ENCODE measurements at regions not wholly inside any gene's neighbourhood (a gene's known extent, or its start where the extent isn't known, plus 50 kb on each side); places are given as distances from the start of the nearest gene placed in this dataset.
"Not testable (repeated sequence)": the region's sequence is repeated elsewhere in the genome, so short reads cannot be mapped to it uniquely, and the experiment has no call there.

- no peak for DNase-seq
- no peak overlapping the region for H3K27ac Mint-ChIP-seq
- ATAC-seq (replicated peaks) = no peak
- H3K4me1 Mint-ChIP-seq (ENCODE audit: low read depth in 2 of 2) = no peaks in the 10 kb centered on the region
- H3K27me3 Mint-ChIP-seq = no peaks in the 10 kb centered on the region
- peaks cover 12 to 17% of the 10 kb centered on the region in 2 donors for H3K9me3 Mint-ChIP-seq
- H3K36me3 Mint-ChIP-seq (ENCODE audit: insufficient read depth) = no peaks in the 10 kb centered on the region
- H3K4me3 Mint-ChIP-seq = no peak overlapping the region
Measured at GRCh38 chr7:79531116-79531515, 77.6 kb upstream of the MAGI2 start.

GRCh38 chr7:79529881-79530235, 76.4 kb upstream of the MAGI2 start:
- Mint-ChIP-seq H3K4me1 (ENCODE audit: low read depth in 2 of 2) (no peaks in the 10 kb centered on the region), H3K36me3 (ENCODE audit: insufficient read depth) (no peaks in the 10 kb centered on the region), H3K27me3 (no peaks in the 10 kb centered on the region), H3K9me3 (peaks cover 12 to 17% of the 10 kb centered on the region in 2 donors), H3K4me3 (no peak overlapping the region), H3K27ac (no peak overlapping the region)
- ATAC-seq (replicated peaks) (no peak), DNase-seq (no peak)

GRCh38 chr7:79529214-79529880, 75.9 kb upstream of the MAGI2 start:
- no peak for DNase-seq
- ATAC-seq (replicated peaks) = no peak
- no peaks in the 10 kb centered on the region for H3K4me1 Mint-ChIP-seq (ENCODE audit: low read depth in 2 of 2)

GRCh38 chr7:79528421-79528820, 75.0 kb upstream of the MAGI2 start:
- H3K27ac Mint-ChIP-seq = no peak overlapping the region
- H3K9me3 Mint-ChIP-seq = peaks cover 12 to 17% of the 10 kb centered on the region in 2 donors
- H3K4me1 Mint-ChIP-seq (ENCODE audit: low read depth in 2 of 2) = no peaks in the 10 kb centered on the region
- no peaks in the 10 kb centered on the region for H3K36me3 Mint-ChIP-seq (ENCODE audit: insufficient read depth)
- no peaks in the 10 kb centered on the region for H3K27me3 Mint-ChIP-seq
- ATAC-seq (replicated peaks) (no peak), DNase-seq (no peak)
- no peak overlapping the region for H3K4me3 Mint-ChIP-seq

More at GRCh38 chr7:79529214-79529880, 75.9 kb upstream of the MAGI2 start:
- no peak overlapping the region for H3K27ac Mint-ChIP-seq
- no peaks in the 10 kb centered on the region for H3K36me3 Mint-ChIP-seq (ENCODE audit: insufficient read depth)
- H3K4me3 Mint-ChIP-seq = no peak overlapping the region
- peaks cover 11 to 17% of the 10 kb centered on the region in 2 donors for H3K9me3 Mint-ChIP-seq
- no peaks in the 10 kb centered on the region for H3K27me3 Mint-ChIP-seq

DNA sequence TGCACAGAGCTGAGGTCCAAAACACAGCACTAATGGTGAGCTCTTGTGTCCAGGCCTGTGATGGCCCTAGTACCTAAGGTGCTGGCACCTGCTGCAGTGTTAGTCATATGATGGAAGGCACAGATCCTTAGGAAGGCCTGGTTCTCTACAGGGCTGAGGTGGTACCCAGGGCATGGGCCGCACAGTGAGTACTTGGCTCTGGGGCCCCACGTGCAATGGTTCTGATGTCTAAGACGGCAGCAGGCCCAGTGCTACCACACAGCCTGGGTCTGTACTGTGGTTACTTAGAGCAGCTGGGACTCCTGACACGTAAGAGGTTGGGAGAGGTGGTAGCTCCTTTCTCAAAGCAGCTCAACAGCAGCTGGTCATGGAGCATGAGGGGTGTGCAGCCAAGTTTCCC, 70.6 kb upstream of the MAGI2 start:
- Mint-ChIP-seq H3K36me3 (ENCODE audit: insufficient read depth) (no peaks in the 10 kb centered on the region), H3K4me1 (ENCODE audit: low read depth in 2 of 2) (no peaks in the 10 kb centered on the region), H3K27ac (no peak overlapping the region), H3K4me3 (no peak overlapping the region), H3K9me3 (peaks cover 14 to 22% of the 10 kb centered on the region in 2 donors), H3K27me3 (no peaks in the 10 kb centered on the region)
- DNase-seq (no peak), ATAC-seq (replicated peaks) (no peak)

DNA sequence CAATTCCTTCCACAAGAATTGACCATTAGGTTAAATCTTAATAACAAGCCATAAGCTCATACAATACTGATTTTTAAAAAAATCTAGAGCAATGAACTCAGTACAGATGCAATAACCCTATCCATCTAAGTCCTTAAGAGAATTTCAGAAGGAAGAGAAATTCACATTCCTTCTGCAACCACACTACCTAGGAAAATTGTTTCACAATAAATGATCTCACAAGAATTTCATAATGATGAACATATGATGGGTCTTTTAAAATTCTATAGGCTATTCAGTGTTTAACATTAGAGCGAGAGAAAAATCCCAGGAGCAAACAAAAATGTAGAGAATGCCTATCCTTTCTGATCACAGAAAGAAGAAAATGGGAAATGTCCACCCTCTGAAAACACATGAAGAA, 70.0 kb upstream of the MAGI2 start:
- DNase-seq = no peak

GRCh38 chr7:79520543-79520942, 67.1 kb upstream of the MAGI2 start:
- peaks cover 6 to 9% of the 10 kb centered on the region in 2 donors for H3K9me3 Mint-ChIP-seq
- no peak for ATAC-seq (replicated peaks)
- H3K27me3 Mint-ChIP-seq = no peaks in the 10 kb centered on the region
- no peak overlapping the region for H3K27ac Mint-ChIP-seq
- no peaks in the 10 kb centered on the region for H3K4me1 Mint-ChIP-seq (ENCODE audit: low read depth in 2 of 2)
- no peaks in the 10 kb centered on the region for H3K36me3 Mint-ChIP-seq (ENCODE audit: insufficient read depth)
- no peak for DNase-seq
- no peak overlapping the region for H3K4me3 Mint-ChIP-seq

More for the DNA sequence above, 70.0 kb upstream of the MAGI2 start:
- H3K4me1 Mint-ChIP-seq (ENCODE audit: low read depth in 2 of 2) = no peaks in the 10 kb centered on the region
- H3K9me3 Mint-ChIP-seq = peaks cover 12 to 15% of the 10 kb centered on the region in 2 donors
- H3K27ac Mint-ChIP-seq = no peak overlapping the region
- H3K27me3 Mint-ChIP-seq = no peaks in the 10 kb centered on the region
- H3K36me3 Mint-ChIP-seq (ENCODE audit: insufficient read depth) = no peaks in the 10 kb centered on the region
- no peak overlapping the region for H3K4me3 Mint-ChIP-seq
- ATAC-seq (replicated peaks) = no peak

DNA sequence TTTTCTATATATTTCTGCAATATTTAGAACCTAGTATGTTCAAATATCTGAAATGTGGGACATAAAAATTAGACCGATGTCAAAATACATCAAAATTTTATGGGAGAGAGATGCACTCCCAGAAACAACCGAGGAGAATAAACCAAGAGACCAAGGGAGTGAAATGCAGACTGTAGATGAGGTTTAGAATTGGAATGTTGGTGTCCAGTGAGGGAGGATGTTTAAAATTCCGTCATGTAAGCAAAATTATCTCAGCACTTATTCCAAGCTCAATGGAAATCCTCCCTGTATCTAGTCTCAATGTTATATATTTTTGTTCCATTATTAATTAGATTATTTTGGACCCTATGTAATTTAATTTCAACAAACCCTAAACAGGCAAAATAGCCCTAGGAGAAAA, 61.9 kb upstream of the MAGI2 start:
- no peak overlapping the region for H3K4me3 Mint-ChIP-seq
- no peak overlapping the region for H3K27ac Mint-ChIP-seq
- no peaks in the 10 kb centered on the region for H3K36me3 Mint-ChIP-seq (ENCODE audit: insufficient read depth)
- peaks cover 8 to 12% of the 10 kb centered on the region in 2 donors for H3K9me3 Mint-ChIP-seq
- no peak for DNase-seq
- ATAC-seq (replicated peaks) = no peak
- H3K4me1 Mint-ChIP-seq (ENCODE audit: low read depth in 2 of 2) = no peaks in the 10 kb centered on the region
- no peaks in the 10 kb centered on the region for H3K27me3 Mint-ChIP-seq

- no peaks in the 10 kb centered on the region for H3K36me3 Mint-ChIP-seq (ENCODE audit: insufficient read depth)
- no peaks in the 10 kb centered on the region for H3K4me1 Mint-ChIP-seq (ENCODE audit: low read depth in 2 of 2)
- no peak overlapping the region for H3K4me3 Mint-ChIP-seq
- peaks cover 10 to 19% of the 10 kb centered on the region in 2 donors for H3K9me3 Mint-ChIP-seq
- no peak overlapping the region for H3K27ac Mint-ChIP-seq
- ATAC-seq (replicated peaks) = no peak
- H3K27me3 Mint-ChIP-seq = no peaks in the 10 kb centered on the region
- DNase-seq = no peak
Measured at GRCh38 chr7:79513261-79513660, 59.8 kb upstream of the MAGI2 start.

DNA sequence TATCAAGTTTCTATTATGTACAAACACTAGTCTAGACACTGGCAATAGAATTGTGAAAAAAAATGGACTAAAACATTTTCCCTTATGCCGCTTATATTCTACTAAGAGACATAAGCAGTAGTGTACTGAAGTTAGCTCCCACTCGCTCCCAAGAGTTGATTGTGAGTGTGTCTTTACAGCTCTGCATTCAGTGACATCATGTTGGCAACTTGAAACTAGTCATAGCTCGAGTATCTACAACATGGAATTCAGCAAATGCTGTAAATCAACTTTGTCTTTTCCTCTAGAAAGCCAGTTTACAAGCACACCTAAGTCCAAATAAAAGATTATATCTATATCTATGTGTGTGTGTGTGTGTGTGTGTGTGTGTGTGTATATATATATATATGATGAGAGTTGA, 58.8 kb upstream of the MAGI2 start:
- no peak overlapping the region for H3K27ac Mint-ChIP-seq
- no peaks in the 10 kb centered on the region for H3K36me3 Mint-ChIP-seq (ENCODE audit: insufficient read depth)
- H3K9me3 Mint-ChIP-seq = peaks cover 10 to 19% of the 10 kb centered on the region in 2 donors
- H3K27me3 Mint-ChIP-seq = no peaks in the 10 kb centered on the region
- DNase-seq = no peak
- H3K4me1 Mint-ChIP-seq (ENCODE audit: low read depth in 2 of 2) = no peaks in the 10 kb centered on the region
- no peak for ATAC-seq (replicated peaks)
- no peak overlapping the region for H3K4me3 Mint-ChIP-seq

- H3K4me3 Mint-ChIP-seq; H3K36me3 Mint-ChIP-seq (ENCODE audit: insufficient read depth); DNase-seq; ATAC-seq (replicated peaks); H3K27me3 Mint-ChIP-seq; H3K27ac Mint-ChIP-seq; H3K4me1 Mint-ChIP-seq (ENCODE audit: low read depth in 2 of 2): not testable (repeated sequence)
- H3K9me3 Mint-ChIP-seq = peaks cover 10 to 19% of the 10 kb centered on the region in 2 donors
Measured at GRCh38 chr7:79511056-79511455, 57.6 kb upstream of the MAGI2 start.

GRCh38 chr7:79507131-79507530, 53.7 kb upstream of the MAGI2 start:
- Mint-ChIP-seq H3K27me3 (no peaks in the 10 kb centered on the region), H3K4me3 (no peak overlapping the region), H3K9me3 (peaks cover 3 to 7% of the 10 kb centered on the region in 2 donors), H3K36me3 (ENCODE audit: insufficient read depth) (no peaks in the 10 kb centered on the region), H3K4me1 (ENCODE audit: low read depth in 2 of 2) (no peaks in the 10 kb centered on the region), H3K27ac (no peak overlapping the region)
- ATAC-seq (replicated peaks) (no peak), DNase-seq (no peak)

- no peak for DNase-seq
- no peak overlapping the region for H3K27ac Mint-ChIP-seq
- H3K36me3 Mint-ChIP-seq (ENCODE audit: insufficient read depth) = no peaks in the 10 kb centered on the region
- no peak overlapping the region for H3K4me3 Mint-ChIP-seq
- no peaks in the 10 kb centered on the region for H3K4me1 Mint-ChIP-seq (ENCODE audit: low read depth in 2 of 2)
- no peak for ATAC-seq (replicated peaks)
- H3K27me3 Mint-ChIP-seq = no peaks in the 10 kb centered on the region
- peaks cover 3 to 7% of the 10 kb centered on the region in 2 donors for H3K9me3 Mint-ChIP-seq
Measured at GRCh38 chr7:79506481-79506880, 53.0 kb upstream of the MAGI2 start.

DNA sequence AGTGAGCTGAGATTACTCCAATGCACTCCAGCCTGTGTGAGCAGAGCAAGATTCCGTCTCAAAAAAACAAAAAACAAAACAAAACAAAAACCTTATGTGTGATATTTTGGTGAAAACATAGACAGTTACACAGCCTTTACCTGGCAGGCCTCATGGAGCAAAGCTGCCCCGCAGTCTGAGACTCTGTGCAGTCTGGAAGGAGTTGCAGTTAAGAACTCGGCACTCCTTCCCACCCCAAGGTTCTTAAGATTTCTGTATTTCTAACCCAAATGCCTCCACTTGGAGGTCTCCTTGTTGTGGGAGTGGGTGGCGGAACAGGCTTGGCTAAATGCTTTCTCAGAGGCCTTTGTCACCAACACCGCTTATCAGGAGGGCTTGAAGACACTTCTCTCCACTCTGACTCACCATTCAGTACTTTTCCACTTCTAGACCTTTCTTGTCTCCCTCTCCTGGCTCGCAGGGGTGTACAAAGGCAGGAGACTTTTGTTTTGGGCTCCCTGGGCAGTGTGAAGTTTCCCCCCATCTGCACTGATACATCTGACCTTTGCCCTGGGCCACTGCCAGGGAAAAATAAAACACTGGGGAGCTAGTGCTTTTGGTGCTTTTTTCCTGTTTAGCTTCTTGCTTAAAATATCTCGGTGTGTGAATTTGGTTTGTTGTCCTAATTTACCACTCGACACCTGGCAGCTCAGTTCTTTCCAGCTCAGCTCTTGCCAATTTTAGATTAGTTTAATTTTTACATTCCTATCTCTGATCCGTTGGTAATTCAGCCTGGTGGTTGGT, 51.3 kb upstream of the MAGI2 start:
- H3K27ac Mint-ChIP-seq = no peak overlapping the region
- H3K27me3 Mint-ChIP-seq = no peaks in the 10 kb centered on the region
- peaks cover 4% of the 10 kb centered on the region for H3K36me3 Mint-ChIP-seq (ENCODE audit: insufficient read depth)
- H3K4me1 Mint-ChIP-seq (ENCODE audit: low read depth in 2 of 2) = no peaks in the 10 kb centered on the region
- no peak for ATAC-seq (replicated peaks)
- no peak overlapping the region for H3K4me3 Mint-ChIP-seq
- peaks cover 0 to 7% of the 10 kb centered on the region in 2 donors for H3K9me3 Mint-ChIP-seq
- no peak for DNase-seq

All from effector memory CD8-positive, alpha-beta T cell (primary cell).